ENCODE measurements at regions not wholly inside any gene's neighbourhood (a gene's known extent, or its start where the extent isn't known, plus 50 kb on each side); places are given as distances from the start of the nearest gene placed in this dataset.
"Not testable (repeated sequence)": the region's sequence is repeated elsewhere in the genome, so short reads cannot be mapped to it uniquely, and the experiment has no call there.

DNA sequence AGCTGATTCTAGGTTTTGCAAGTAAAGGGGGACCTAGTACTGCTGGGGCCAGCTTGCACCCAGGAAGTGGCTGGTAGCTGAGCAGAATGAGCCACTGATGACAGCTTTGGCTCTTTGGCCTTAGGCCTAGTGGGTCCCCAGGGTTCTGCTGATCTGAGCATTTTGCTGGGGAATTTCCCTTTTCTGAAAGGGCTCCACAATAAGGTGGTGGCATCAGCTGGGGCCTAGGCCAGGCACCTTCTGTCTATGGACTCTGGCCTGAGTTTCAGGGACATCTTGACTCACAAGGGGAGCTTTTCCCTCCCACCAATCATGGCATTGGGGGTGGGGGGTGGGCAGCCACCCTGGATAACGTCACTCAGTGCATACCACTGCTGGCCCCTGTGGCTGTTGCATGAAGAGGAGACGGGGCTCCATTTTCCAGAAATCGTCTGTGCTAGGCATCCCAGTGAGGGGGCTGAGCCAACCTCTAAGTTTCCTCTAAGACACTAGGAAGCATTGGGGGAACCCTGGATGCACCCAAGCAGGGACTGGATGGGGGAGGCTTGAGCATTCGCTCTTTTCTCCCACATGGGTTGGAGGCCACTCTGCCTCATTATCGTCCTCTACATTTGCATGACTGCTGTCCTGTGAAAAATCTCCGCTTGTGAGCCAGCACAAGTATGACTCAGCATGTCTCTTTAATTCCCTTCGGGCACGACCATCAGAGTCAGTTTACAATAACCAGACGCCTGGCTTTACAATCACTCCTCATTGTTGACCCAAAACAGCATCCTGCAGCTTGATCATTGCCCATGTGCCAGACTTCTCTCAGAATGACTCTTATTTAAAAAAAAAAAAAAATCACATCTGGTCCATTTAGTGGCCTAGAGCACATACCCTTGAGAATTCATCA, 145.0 kb upstream of the THY1 start:
- H3K4me1 ChIP-seq (ENCODE audit: insufficient read depth, low read length) = peaks cover 12% of the 10 kb centered on the region
- peak overlapping the region; percentile 24 for H3K4me3 ChIP-seq (ENCODE audit: low read length)
- H3K9me3 ChIP-seq (ENCODE audit: low read length) = no peaks in the 10 kb centered on the region
- H2AFZ ChIP-seq (ENCODE audit: low read depth, low read length) = peak overlapping the region; percentile 50
- H3K27me3 ChIP-seq (ENCODE audit: insufficient read depth, low read length) = no peaks in the 10 kb centered on the region
- no peaks in the 10 kb centered on the region for H3K36me3 ChIP-seq (ENCODE audit: insufficient read depth, low read length)

DNA sequence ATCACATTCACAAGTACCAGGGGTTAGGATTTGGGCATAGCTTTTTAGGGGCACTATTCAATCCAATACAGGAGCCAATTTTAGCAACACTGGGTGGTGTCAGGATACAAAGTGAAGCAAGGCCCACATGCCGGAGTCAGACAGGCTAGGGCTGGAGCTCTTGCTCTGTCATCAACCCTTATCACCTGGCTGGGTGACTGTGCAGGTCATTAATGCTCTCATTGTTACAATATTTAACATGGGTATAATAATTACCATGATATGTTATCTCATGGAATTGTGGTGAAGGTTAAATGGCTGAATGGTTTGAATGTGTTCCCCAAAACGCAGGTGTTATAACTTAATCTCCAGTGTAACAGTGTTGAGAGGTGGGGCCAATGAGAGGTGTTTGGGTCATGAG, 143.3 kb upstream of the THY1 start:
- no peak overlapping the region for H2AFZ ChIP-seq (ENCODE audit: low read depth, low read length)
- no peak overlapping the region for H3K4me3 ChIP-seq (ENCODE audit: low read length)
- H3K9me3 ChIP-seq (ENCODE audit: low read length) = no peaks in the 10 kb centered on the region
- H3K36me3 ChIP-seq (ENCODE audit: insufficient read depth, low read length) = no peaks in the 10 kb centered on the region
- no peaks in the 10 kb centered on the region for H3K27me3 ChIP-seq (ENCODE audit: insufficient read depth, low read length)
- peaks cover 12% of the 10 kb centered on the region for H3K4me1 ChIP-seq (ENCODE audit: insufficient read depth, low read length)

DNA sequence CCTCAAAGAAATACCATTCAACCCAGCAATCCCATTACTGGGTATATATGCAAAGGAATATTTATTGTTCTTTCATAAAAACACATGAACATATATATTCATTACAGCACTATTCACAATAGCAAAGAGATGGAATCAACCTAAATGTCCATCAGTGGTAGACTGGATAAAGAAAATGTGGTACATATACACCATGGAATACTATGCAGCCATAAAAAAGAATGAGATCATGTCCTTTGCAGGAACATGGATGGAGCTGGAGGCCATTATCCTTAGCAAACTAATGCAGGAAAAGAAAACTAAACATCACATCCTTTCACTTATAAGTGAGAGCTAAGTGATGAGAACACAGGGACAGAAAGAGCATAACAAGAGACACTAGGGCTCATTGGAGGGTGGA, 142.7 kb upstream of the THY1 start:
- H2AFZ ChIP-seq (ENCODE audit: low read depth, low read length); H3K4me3 ChIP-seq (ENCODE audit: low read length); H3K36me3 ChIP-seq (ENCODE audit: insufficient read depth, low read length); H3K9me3 ChIP-seq (ENCODE audit: low read length); H3K27me3 ChIP-seq (ENCODE audit: insufficient read depth, low read length): not testable (repeated sequence)
- H3K4me1 ChIP-seq (ENCODE audit: insufficient read depth, low read length) = peaks cover 12% of the 10 kb centered on the region

DNA sequence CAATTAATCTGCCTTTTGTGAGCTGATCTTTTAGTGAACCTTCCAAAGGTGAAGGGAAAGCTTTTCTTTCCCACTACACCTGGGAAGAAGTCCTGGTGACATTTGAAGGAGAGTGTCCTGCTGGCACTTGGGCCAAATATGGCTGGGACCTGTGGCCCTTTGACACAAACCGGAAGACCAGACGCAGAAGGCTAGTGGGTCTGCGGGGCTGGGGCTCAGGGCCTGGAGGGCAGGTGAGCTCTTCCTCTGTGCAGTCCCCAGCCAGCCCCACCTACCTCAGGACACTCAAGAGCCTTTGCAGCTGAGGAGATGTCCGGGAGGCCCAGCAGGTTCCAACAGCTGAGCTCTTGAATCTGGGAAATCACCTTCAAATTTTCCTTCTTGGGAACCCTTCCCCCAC, 138.0 kb upstream of the THY1 start:
- Histone ChIP-seq H3K4me3 (ENCODE audit: low read length) (no peak overlapping the region), H3K36me3 (ENCODE audit: insufficient read depth, low read length) (no peaks in the 10 kb centered on the region), H2AFZ (ENCODE audit: low read depth, low read length) (no peak overlapping the region), H3K9me3 (ENCODE audit: low read length) (no peaks in the 10 kb centered on the region), H3K4me1 (ENCODE audit: insufficient read depth, low read length) (no peaks in the 10 kb centered on the region), H3K27me3 (ENCODE audit: insufficient read depth, low read length) (no peaks in the 10 kb centered on the region)

DNA sequence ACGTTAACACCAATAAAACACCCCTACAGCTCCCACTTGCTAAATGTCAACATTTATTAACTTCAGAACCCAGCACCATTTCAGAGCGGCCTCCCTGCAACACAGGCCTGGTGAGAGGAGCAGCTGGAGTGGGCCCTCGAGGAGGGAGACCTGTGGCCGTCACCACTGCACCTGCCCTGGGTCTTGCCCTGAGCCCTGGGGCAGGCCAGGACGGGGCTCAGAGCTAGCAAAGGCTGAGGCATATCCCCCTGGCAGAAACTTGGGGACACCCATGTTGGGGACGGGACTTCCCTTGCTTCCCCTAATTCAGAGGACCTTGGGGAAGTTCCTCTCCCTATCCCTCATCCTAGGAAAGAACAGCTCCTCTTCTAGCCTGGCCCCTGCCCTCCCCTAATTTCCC, 137.3 kb upstream of the THY1 start:
- Histone ChIP-seq H3K27me3 (ENCODE audit: insufficient read depth, low read length) (no peaks in the 10 kb centered on the region), H3K4me1 (ENCODE audit: insufficient read depth, low read length) (no peaks in the 10 kb centered on the region), H3K9me3 (ENCODE audit: low read length) (peaks cover 3% of the 10 kb centered on the region), H3K36me3 (ENCODE audit: insufficient read depth, low read length) (no peaks in the 10 kb centered on the region), H3K4me3 (ENCODE audit: low read length) (no peak overlapping the region), H2AFZ (ENCODE audit: low read depth, low read length) (no peak overlapping the region)

DNA sequence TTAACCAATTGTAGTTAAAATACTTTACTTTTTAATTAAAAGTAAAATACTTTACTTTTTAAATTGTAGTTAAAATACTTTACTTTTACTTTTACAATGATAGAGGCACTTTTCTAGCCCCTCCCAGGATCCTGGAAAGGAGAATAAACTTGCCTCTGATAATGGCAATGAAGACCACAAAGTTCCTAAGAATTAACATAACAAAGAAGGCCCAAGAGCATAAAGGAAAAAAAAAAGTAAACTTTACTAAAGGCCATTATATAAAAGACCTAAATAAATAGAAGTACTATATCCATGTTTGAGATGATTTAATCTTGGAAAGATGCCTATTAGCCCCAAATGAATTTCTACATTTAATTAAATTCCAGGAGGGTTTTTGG, 129.1 kb upstream of the THY1 start:
- Histone ChIP-seq H3K27me3 (ENCODE audit: insufficient read depth, low read length) (no peaks in the 10 kb centered on the region), H3K36me3 (ENCODE audit: insufficient read depth, low read length) (no peaks in the 10 kb centered on the region), H3K4me3 (ENCODE audit: low read length) (no peak overlapping the region), H2AFZ (ENCODE audit: low read depth, low read length) (no peak overlapping the region), H3K9me3 (ENCODE audit: low read length) (peaks cover 3% of the 10 kb centered on the region), H3K4me1 (ENCODE audit: insufficient read depth, low read length) (peaks cover 4% of the 10 kb centered on the region)

DNA sequence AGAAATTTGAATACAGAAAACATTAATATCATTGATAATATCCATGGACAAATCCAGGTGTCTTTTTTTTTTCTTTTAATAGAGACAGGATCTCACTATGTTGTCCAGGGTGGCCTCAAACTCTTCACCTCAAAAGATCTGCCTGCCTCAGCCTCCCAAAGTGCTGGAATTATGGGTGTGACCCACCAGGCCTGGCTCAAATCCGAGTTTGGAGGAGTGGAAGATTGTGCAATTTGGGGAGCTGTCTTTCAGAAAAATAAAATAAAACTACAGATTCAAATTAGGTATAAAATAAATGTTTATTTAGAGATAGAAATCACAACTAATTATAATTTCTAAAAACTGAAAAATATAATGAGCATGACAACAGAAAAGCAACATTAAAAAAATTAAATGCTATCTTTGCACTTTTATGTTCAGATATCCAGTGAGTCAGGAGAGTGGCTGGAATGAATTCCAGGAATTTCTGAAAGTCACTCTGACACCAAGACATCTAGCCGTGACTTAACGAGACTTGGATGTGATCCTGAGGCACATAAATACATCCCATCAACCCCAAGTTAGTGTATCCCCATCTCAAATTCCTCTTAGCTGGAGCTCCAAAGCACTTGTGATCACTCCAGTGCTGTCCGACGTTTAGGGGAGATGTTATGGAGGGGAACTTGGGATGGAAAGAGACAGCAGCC, 128.6 kb upstream of the THY1 start:
- Histone ChIP-seq H2AFZ (ENCODE audit: low read depth, low read length) (no peak overlapping the region), H3K36me3 (ENCODE audit: insufficient read depth, low read length) (no peaks in the 10 kb centered on the region), H3K9me3 (ENCODE audit: low read length) (peaks cover 3% of the 10 kb centered on the region), H3K27me3 (ENCODE audit: insufficient read depth, low read length) (no peaks in the 10 kb centered on the region), H3K4me3 (ENCODE audit: low read length) (no peak overlapping the region), H3K4me1 (ENCODE audit: insufficient read depth, low read length) (peaks cover 4% of the 10 kb centered on the region)

DNA sequence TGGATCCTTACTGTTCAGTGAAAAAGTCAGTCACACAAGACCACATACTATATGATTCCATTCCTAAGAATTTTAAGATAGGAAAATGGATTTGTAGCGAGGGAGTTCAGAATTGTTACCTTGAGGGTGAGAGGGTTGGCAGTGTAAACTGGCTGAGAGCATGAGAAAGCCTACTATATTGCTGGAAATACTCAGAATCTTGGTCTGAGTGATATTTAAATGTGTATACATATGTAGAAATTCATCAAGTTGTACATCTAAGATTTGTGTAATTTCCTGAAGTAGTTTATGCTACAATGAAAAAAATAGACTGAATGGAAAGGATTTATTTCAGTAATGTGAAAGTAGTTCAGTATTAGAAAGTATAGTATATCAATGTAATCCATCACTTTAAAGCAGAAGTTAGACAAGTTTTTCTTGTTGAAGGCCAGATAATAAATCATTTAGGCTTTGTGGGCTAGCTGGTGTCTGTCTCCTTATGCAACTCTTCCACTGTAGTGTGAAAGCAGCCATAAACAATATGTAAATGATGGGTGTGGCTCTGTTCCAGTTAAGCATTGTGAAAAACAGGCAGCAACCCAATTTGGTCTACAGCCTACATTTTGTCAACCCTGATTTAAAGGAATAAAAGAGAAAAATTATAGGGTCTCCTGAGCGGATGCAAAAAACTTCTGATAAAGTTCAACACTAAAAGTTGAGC, 127.2 kb upstream of the THY1 start:
- Histone ChIP-seq H3K27me3 (ENCODE audit: insufficient read depth, low read length) (no peaks in the 10 kb centered on the region), H2AFZ (ENCODE audit: low read depth, low read length) (no peak overlapping the region), H3K9me3 (ENCODE audit: low read length) (no peaks in the 10 kb centered on the region), H3K4me1 (ENCODE audit: insufficient read depth, low read length) (peaks cover 4% of the 10 kb centered on the region), H3K36me3 (ENCODE audit: insufficient read depth, low read length) (no peaks in the 10 kb centered on the region), H3K4me3 (ENCODE audit: low read length) (no peak overlapping the region)

DNA sequence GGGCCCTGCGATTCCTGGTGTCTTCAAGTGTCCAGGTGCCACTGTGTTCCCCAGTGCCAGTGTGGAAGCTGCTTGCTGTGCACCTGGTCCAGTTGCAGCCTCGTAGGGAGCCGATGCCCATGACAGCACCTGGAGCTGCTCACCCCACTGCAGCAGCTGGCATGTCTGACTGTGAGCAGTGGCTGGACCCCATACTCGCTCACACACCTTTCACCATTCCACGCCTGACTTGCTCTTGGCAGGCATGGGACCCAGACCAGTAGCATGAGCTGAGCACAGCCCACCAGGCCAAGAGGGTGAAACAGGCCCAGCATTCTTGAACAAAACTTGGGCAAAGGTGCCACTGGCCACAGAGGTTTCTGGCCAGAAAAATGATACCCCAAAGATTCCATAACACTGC, 124.5 kb upstream of the THY1 start:
- Histone ChIP-seq H3K4me3 (ENCODE audit: low read length) (no peak overlapping the region), H3K4me1 (ENCODE audit: insufficient read depth, low read length) (peaks cover 4% of the 10 kb centered on the region), H3K9me3 (ENCODE audit: low read length) (no peaks in the 10 kb centered on the region), H3K27me3 (ENCODE audit: insufficient read depth, low read length) (no peaks in the 10 kb centered on the region), H3K36me3 (ENCODE audit: insufficient read depth, low read length) (no peaks in the 10 kb centered on the region), H2AFZ (ENCODE audit: low read depth, low read length) (no peak overlapping the region)

DNA sequence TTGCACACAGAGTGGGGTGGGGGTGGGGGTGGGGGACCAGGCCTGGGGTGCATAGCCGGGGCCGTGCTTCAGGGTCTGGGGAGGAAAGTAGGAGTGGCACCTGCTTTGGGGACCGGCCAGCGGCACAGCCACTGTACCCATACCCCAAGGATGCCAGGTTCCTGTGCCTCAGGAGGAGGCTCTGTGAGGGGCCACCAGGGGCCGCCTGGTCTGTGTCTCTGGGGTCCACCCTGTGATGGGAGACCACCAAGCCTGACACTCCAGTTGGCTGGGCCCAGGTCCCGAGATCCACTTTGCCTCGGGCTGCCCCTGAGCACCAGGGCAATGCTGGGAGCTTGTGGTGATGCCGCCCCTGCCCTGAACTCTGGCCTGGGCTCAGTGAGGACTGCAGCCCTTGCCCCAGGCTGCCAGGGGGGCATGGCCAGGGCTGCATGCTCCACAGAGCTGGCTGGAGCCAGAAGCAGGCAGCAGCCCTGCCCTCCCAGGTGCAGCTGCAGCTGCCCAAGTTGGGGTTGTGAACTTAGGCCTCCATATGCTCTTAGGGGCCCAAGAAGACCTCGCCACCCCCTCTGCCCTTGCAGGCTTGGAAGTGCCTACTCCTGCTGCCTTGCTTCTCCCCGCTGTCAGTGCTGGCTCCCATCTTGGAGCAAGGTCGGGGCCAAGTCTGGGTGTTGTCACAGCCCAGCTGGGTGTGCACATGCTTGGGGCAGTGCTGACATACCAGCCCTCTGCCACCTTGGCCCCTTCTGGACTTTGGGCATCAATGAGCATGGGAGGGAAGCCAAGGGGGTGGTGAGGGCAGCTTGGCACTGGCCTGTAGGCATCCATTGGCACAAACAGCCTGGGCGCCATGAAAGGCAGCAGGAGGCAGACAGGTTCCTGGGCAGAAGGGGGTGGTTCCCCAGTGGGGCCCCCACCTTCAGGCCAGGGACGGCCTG, 123.3 kb upstream of the THY1 start:
- Histone ChIP-seq H3K36me3 (ENCODE audit: insufficient read depth, low read length) (no peaks in the 10 kb centered on the region), H2AFZ (ENCODE audit: low read depth, low read length) (no peak overlapping the region)

DNA sequence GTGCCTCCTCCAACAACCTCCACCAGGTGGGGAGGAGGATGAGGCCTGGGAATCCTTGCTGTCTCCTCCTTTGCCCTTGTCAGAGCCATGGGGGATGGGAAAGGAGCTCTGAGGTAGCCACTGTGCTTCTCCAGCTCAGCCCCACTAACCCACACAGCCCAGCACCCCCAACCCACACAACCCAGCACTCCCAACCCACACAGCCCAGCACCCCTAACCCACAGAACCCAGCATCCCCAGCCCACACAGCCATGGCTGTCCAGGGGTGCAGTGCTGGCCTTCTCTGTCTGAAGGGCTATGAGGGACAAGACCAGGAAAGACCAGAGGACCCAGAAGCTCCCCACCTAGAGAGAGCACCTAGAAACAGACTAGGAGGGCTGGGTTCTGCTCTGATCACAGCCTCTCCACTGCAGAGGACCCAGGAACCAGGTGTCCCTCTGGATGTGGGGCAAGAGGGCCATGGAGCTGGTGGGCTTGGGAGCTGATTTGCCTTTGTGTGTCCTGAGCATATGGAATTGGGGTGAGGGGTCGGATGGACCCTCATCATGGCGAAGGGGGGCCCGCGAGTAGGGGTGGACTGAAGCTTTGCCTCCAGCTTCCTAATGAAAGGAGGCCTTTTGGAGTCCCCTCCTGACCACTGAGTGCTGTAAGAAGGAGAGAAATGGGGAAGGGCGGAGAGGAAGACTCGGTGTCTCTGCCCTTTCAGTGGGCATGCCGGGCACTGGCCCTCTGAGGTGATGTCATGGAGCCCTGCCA, 117.6 kb upstream of the THY1 start:
- Histone ChIP-seq H3K4me1 (ENCODE audit: insufficient read depth, low read length) (no peaks in the 10 kb centered on the region), H3K36me3 (ENCODE audit: insufficient read depth, low read length) (no peaks in the 10 kb centered on the region), H3K27me3 (ENCODE audit: insufficient read depth, low read length) (no peaks in the 10 kb centered on the region), H3K9me3 (ENCODE audit: low read length) (no peaks in the 10 kb centered on the region), H3K4me3 (ENCODE audit: low read length) (no peak overlapping the region), H2AFZ (ENCODE audit: low read depth, low read length) (no peak overlapping the region)

More for the DNA sequence above, 123.3 kb upstream of the THY1 start:
- Histone ChIP-seq H3K4me3 (ENCODE audit: low read length) (no peak overlapping the region), H3K9me3 (ENCODE audit: low read length) (no peaks in the 10 kb centered on the region), H3K4me1 (ENCODE audit: insufficient read depth, low read length) (no peaks in the 10 kb centered on the region), H3K27me3 (ENCODE audit: insufficient read depth, low read length) (no peaks in the 10 kb centered on the region)

DNA sequence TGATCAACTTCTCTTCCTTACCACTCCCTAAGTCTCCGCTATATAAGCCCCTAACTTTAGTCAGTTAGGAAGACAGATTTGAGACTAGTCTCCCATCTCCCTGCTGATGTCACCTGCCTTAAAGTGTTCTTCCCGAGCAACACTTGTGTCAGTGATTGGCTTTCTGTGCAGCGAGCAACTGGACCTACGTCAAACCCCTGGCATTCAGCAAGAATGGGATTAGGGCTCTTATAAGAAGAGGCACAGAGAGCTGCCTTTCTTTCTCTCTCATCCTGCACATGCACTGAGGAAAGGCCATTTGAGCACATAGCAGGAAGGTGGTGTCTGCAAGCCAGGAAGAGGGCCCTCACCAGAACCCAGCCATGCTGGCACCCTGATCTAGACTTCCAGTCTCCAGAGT, 116.6 kb upstream of the THY1 start:
- H3K4me1 ChIP-seq (ENCODE audit: insufficient read depth, low read length) = no peaks in the 10 kb centered on the region
- no peak overlapping the region for H3K4me3 ChIP-seq (ENCODE audit: low read length)
- H3K36me3 ChIP-seq (ENCODE audit: insufficient read depth, low read length) = no peaks in the 10 kb centered on the region
- no peak overlapping the region for H2AFZ ChIP-seq (ENCODE audit: low read depth, low read length)
- no peaks in the 10 kb centered on the region for H3K9me3 ChIP-seq (ENCODE audit: low read length)
- H3K27me3 ChIP-seq (ENCODE audit: insufficient read depth, low read length) = no peaks in the 10 kb centered on the region

All from neuron (in vitro differentiated cells).